ENCODE measurements at regions not wholly inside any gene's neighbourhood (a gene's known extent, or its start where the extent isn't known, plus 50 kb on each side); places are given as distances from the start of the nearest gene placed in this dataset.

DNA sequence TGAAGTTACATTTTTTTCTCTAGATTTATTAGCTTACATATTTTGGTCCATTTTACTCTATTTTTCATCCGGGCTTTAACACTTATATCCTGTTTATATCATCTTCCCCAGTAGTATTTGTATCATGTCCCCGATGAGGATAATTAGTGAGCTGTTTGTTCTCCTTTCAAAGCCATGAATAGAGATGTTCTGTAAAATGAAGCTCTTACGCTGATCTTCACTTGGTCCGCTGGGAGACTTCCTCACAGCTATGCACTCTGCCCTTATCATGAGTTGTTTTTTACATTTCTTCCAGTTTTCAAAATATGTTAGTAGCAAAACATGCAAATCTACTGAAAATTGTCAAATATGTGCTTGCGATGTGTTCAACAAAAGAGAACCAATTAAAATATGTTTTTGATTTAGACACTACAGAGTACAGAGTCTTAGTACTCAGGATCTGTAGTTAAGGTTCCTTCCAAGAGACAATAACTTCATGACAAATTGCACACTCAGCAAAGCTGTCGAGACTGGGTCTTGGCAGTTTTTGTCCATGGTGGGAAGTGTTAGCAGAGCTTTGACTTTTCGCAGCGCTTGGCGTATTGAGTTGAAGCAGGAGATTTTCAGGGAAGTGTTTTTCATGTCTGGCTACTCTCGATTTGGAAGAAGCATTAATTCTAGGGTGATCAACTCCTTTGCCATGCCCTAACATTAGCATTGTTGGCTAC, 292.0 kb upstream of the ADAMTS5 start:
- CTCF ChIA-PET = no interaction called here
- POLR2A ChIA-PET = no interaction called here

DNA sequence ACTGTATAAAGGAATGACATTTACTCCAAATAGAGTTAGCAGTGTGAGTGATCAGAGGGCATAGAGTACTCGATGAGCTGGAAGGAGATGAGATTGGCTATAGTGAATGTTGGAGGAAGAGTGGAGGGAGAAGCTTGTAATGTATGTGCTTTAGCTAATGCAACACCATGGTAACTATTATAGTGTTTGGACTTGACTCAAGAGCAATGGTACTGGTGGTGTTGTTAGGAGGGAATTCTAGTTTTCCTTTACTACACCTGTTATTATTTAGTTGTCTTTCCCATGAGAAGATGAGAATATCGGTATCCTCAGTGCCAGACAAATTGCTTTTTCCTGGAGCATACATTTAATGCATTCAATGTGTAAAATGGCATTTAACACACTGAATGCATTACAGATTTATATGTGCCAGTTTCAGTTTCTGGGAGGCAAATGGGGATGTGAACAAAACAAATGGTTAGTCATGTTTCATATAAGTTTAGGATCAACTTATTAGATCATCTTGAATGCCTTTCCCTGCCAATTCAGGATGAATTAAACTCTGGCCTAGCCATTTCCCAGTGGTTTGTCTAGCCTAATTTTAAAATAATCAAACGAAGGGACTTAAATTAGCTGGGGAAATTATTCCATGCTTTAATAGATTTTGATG, 291.1 kb upstream of the ADAMTS5 start:
- ChIA-PET CTCF (no interaction called here), POLR2A (no interaction called here)
- no peak for DNase-seq (ENCODE audit: extremely low spot score)
- TF ChIP-seq, protein P1, sequence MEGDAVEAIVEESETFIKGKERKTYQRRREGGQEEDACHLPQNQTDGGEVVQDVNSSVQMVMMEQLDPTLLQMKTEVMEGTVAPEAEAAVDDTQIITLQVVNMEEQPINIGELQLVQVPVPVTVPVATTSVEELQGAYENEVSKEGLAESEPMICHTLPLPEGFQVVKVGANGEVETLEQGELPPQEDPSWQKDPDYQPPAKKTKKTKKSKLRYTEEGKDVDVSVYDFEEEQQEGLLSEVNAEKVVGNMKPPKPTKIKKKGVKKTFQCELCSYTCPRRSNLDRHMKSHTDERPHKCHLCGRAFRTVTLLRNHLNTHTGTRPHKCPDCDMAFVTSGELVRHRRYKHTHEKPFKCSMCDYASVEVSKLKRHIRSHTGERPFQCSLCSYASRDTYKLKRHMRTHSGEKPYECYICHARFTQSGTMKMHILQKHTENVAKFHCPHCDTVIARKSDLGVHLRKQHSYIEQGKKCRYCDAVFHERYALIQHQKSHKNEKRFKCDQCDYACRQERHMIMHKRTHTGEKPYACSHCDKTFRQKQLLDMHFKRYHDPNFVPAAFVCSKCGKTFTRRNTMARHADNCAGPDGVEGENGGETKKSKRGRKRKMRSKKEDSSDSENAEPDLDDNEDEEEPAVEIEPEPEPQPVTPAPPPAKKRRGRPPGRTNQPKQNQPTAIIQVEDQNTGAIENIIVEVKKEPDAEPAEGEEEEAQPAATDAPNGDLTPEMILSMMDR (IDR thresholded peaks at IDR 0.05; ENCODE audit: control extremely low read depth, extremely low read depth, low read depth, missing control alignments) = no peak

More for the DNA sequence above, 292.0 kb upstream of the ADAMTS5 start:
- TF ChIP-seq, protein P1 (IDR thresholded peaks at IDR 0.05; ENCODE audit: control extremely low read depth, extremely low read depth, low read depth, missing control alignments) = no peak
- DNase-seq (ENCODE audit: extremely low spot score) = no peak

DNA sequence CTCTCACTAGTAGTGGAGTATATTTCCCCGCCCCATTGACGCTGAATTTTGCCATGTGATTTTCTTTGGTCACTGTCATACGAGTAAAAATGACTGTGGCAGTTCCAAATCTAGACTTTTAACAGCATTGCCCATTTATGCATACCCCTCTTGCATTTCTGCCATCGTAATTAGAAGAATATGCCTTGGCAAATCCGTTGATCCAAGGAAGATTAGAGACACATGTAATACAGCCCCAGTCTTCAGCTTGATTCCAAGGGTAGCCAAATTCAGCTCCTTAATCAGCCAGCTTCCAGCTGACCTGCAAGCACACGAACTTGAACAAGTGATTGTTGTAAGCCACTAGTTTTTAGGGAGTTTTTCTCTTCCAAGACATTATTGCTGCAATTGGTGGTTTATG, 290.3 kb upstream of the ADAMTS5 start:
- TF ChIP-seq, protein P1 (IDR thresholded peaks at IDR 0.05; ENCODE audit: control extremely low read depth, extremely low read depth, low read depth, missing control alignments) = no peak
- POLR2A ChIA-PET = no interaction called here
- DNase-seq (ENCODE audit: extremely low spot score) = no peak
- CTCF ChIA-PET = no interaction called here

DNA sequence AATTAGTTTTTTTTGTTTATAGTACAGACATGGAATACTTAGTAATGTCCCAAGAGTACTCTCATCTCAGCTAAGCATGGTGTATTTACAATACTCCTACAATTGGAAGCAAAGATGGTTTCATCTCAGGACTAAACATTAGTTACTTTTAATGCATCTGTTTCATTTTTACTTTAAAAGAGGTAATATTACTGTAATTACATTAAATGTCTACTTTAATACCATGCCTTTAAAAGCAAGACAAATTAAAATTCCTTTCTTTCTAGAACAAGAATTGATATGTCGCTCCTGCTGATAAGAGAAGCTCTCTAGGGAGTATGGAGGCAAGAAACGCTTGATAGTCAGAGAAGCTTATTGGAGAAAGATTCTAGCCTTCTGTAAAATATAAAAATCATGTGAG, 284.9 kb upstream of the ADAMTS5 start:
- POLR2A ChIA-PET = no interaction called here
- DNase-seq (ENCODE audit: extremely low spot score) = no peak
- CTCF ChIA-PET = no interaction called here
- TF ChIP-seq, protein P1 (IDR thresholded peaks at IDR 0.05; ENCODE audit: control extremely low read depth, extremely low read depth, low read depth, missing control alignments) = no peak

DNA sequence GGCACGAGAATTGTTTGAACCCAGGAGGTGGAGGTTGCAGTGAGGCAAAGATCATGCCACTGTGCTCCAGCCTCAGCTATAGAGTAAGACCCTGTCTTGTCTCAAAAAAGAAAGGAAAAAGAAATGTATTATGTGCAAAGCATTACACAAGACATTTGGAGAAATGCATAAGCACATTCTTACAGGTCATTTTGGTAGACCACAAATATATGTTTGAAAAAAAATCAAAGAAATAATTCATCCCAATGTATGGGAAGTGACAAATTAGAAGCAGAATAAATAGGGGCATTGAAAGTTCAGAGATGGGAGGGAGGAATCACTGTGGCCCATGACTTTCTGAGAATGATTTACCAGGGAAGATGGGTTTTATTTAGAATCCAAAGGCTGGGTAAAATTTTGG, 283.5 kb upstream of the ADAMTS5 start:
- TF ChIP-seq, protein P1 (IDR thresholded peaks at IDR 0.05; ENCODE audit: control extremely low read depth, extremely low read depth, low read depth, missing control alignments) = no peak
- no peak for DNase-seq (ENCODE audit: extremely low spot score)
- ChIA-PET CTCF (no interaction called here), POLR2A (no interaction called here)

DNA sequence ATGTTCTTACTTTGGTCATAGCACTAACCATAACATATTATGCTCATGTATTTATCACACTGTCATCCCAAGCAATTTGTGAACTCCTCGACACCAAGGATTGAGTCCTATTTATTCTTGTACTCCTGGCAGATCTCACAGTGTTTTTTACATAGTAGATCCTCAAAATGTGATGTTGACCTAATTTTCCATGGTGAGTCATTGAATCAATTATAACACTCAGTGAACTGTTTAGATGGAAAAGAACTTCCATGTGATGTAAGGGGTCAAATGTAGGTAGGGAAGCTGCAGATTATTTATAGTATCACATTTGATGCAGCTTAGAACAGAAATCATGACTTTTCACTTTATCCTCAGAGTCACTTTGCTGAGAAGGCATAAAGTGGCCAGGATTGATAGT, 281.9 kb upstream of the ADAMTS5 start:
- no peak for DNase-seq (ENCODE audit: extremely low spot score)
- CTCF ChIA-PET = interaction anchor here (1.3 kb wide), 1 partner anchor 19 kb away, joined by 3 read pairs; no protein-coding TSS in a partner anchor
- TF ChIP-seq, protein P1 (IDR thresholded peaks at IDR 0.05; ENCODE audit: control extremely low read depth, extremely low read depth, low read depth, missing control alignments) = no peak
- POLR2A ChIA-PET = no interaction called here
